Panc1 (cell line): ENCODE measurements at regions not wholly inside any gene's neighbourhood (a gene's known extent, or its start where the extent isn't known, plus 50 kb on each side); places are given as distances from the start of the nearest gene placed in this dataset.

Experiments used
- CTCF ChIP-seq: fragments of 450-650 bp; IDR thresholded peaks from 2 replicates; pipeline ENCODE4 v1.5.1; 2017; ENCODE audit warnings: mild to moderate bottlenecking
- POLR2AphosphoS5 ChIP-seq: IDR thresholded peaks from 2 replicates; pipeline ENCODE4 v1.6.1; 2012; ENCODE audit warnings: mild to moderate bottlenecking, low read depth, low read length, moderate library complexity
- REST ChIP-seq, 2 experiments: IDR thresholded peaks; 2 replicates each; pipeline ENCODE4 v1.6.1; 2011 to 2012; ENCODE audit warnings: low read depth in 2 of 2, control low read depth in 1 of 2, low read length in 1 of 2, mild to moderate bottlenecking in 1 of 2, moderate library complexity in 1 of 2; ENCODE audit not compliant: insufficient read depth in 1 of 2
- SIN3A ChIP-seq: IDR thresholded peaks from 2 replicates; pipeline ENCODE4 v1.6.1; 2012; ENCODE audit warnings: low read depth, mild to moderate bottlenecking, low read length, moderate library complexity, borderline replicate concordance; ENCODE audit not compliant: insufficient read depth

- TF ChIP-seq CTCF (no peak), POLR2AphosphoS5 (no peak), REST (IDR thresholded peaks at IDR 0.05; ENCODE audit: insufficient read depth in 1 of 2, low read depth in 2 of 2, low read length in 1 of 2) (no peak), SIN3A (no peak)
These were observed 79.6 kb upstream of the GLRA2 start for GRCh38 chrX:14449773-14450172.
